Upper lobe of left lung (tissue), 4 donors: ENCODE measurements at regions not wholly inside any gene's neighbourhood (a gene's known extent, or its start where the extent isn't known, plus 50 kb on each side); places are given as distances from the start of the nearest gene placed in this dataset.

ENCODE experiments used
- EP300 ChIP-seq, 4 donors: sonication (generic); formaldehyde crosslinking; IDR thresholded peaks; one replicate each; pipeline ENCODE4 v1.5.1; 2017; ENCODE audit warnings: antibody characterized with exemption in 4 of 4, control low read depth in 2 of 4
- POLR2A ChIP-seq, 4 donors: fragments of 450-650 bp; IDR thresholded peaks; one replicate each; pipeline ENCODE4 v1.5.1; 2016 to 2017; ENCODE audit warnings: antibody characterized with exemption in 4 of 4, mild to moderate bottlenecking in 2 of 4
- POLR2AphosphoS5 ChIP-seq, 2 donors: sonication (generic); formaldehyde crosslinking; IDR thresholded peaks; one replicate each; pipeline ENCODE4 v1.5.1; 2017; ENCODE audit warnings: antibody characterized with exemption in 2 of 2
- TF ChIP-seq, protein P1 (sequence below), 6 experiments: fragments of 450-650 bp in 4 of 6; fragments of 200-600 bp in 2 of 6; sonication (generic) in 2 of 6; IDR thresholded peaks; one replicate each; pipeline ENCODE4 v1.5.1; 2016 to 2019; ENCODE audit warnings: antibody characterized with exemption in 6 of 6

DNA sequence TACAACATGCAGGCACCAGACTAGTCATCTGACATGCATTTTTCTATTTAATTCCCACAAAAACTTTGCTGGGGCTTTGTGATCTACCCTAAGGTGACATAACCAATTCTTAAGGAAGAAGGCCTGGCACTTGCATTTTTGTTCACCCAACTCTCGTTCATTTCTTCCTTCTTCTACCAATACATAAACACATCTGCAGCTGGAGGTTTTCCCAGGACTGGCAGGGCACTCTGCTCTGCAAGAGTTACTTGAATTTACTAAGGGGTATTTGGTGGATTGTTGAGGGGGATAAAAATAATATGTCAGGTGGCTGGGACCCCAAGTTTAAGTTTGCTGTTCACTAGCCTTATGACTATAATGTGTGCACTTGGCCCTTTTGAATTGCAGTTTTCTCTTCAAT is 111.4 kb upstream of the TRIB2 start:
- TF ChIP-seq, protein P1, sequence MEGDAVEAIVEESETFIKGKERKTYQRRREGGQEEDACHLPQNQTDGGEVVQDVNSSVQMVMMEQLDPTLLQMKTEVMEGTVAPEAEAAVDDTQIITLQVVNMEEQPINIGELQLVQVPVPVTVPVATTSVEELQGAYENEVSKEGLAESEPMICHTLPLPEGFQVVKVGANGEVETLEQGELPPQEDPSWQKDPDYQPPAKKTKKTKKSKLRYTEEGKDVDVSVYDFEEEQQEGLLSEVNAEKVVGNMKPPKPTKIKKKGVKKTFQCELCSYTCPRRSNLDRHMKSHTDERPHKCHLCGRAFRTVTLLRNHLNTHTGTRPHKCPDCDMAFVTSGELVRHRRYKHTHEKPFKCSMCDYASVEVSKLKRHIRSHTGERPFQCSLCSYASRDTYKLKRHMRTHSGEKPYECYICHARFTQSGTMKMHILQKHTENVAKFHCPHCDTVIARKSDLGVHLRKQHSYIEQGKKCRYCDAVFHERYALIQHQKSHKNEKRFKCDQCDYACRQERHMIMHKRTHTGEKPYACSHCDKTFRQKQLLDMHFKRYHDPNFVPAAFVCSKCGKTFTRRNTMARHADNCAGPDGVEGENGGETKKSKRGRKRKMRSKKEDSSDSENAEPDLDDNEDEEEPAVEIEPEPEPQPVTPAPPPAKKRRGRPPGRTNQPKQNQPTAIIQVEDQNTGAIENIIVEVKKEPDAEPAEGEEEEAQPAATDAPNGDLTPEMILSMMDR (IDR thresholded peaks at IDR 0.05), result no peak
- TF ChIP-seq POLR2A (IDR thresholded peaks at IDR 0.05) (no peak), EP300 (IDR thresholded peaks at IDR 0.05) (no peak), POLR2AphosphoS5 (IDR thresholded peaks at IDR 0.05) (no peak)
